Muscle layer of duodenum (tissue), 2 donors: ENCODE measurements at regions not wholly inside any gene's neighbourhood (a gene's known extent, or its start where the extent isn't known, plus 50 kb on each side); places are given as distances from the start of the nearest gene placed in this dataset.

Source experiments
- H3K27ac ChIP-seq: one replicate; pipeline ENCODE4 v1.7.0; 2013; ENCODE audit warnings: mild to moderate bottlenecking, low read length
- H3K27me3 ChIP-seq: one replicate; pipeline ENCODE4 v1.7.0; 2013; ENCODE audit warnings: low read depth, mild to moderate bottlenecking, control low read depth, low read length
- H3K36me3 ChIP-seq, 2 donors: one replicate each; pipeline ENCODE4 v1.7.0; 2013; ENCODE audit warnings: low read length in 2 of 2, control low read depth in 1 of 2, mild to moderate bottlenecking in 1 of 2; ENCODE audit not compliant: insufficient read depth in 2 of 2, control insufficient read depth in 1 of 2
- H3K4me1 ChIP-seq, 2 donors: one replicate each; pipeline ENCODE4 v1.7.0; 2013; ENCODE audit warnings: low read length in 2 of 2, mild to moderate bottlenecking in 2 of 2, control low read depth in 1 of 2, moderate library complexity in 1 of 2; ENCODE audit not compliant: insufficient read depth in 2 of 2, control insufficient read depth in 1 of 2
- H3K4me3 ChIP-seq, 2 donors: one replicate each; pipeline ENCODE4 v1.7.0; 2013; ENCODE audit warnings: low read length in 2 of 2, low read depth in 1 of 2, mild to moderate bottlenecking in 1 of 2
- H3K9me3 ChIP-seq, 2 donors: one replicate each; pipeline ENCODE4 v1.7.0; 2013; ENCODE audit warnings: low read length in 2 of 2, control low read depth in 1 of 2, mild to moderate bottlenecking in 1 of 2; ENCODE audit not compliant: control insufficient read depth in 1 of 2
- donor health status: healthy.

DNA sequence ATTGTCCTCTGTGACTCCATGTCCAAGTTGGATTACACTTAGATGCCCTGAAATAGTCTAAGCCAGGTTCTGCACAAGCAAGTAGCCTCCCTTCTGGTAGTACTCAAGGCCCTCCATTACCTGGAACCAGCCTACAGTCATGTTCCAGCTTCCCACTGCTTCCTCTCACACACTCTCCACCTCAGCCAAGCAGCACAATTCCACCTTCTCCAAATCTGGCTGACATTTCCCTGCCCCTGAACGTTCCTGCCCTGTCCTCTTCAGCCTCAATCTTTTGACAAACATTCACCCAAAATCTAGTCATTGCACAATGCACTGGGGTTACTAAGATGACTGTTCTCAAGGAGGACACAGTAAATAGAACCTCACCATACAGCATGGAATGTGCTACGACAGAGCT lies 95.3 kb upstream of the KLHL29 start:
- no peak overlapping the region for H3K27ac ChIP-seq
- H3K4me3 ChIP-seq, result no peak overlapping the region
- H3K4me1 ChIP-seq, result peaks cover 11 to 32% of the 10 kb centered on the region in 2 donors
- no peaks in the 10 kb centered on the region for H3K36me3 ChIP-seq
- H3K9me3 ChIP-seq, result no peaks in the 10 kb centered on the region
- no peaks in the 10 kb centered on the region for H3K27me3 ChIP-seq

DNA sequence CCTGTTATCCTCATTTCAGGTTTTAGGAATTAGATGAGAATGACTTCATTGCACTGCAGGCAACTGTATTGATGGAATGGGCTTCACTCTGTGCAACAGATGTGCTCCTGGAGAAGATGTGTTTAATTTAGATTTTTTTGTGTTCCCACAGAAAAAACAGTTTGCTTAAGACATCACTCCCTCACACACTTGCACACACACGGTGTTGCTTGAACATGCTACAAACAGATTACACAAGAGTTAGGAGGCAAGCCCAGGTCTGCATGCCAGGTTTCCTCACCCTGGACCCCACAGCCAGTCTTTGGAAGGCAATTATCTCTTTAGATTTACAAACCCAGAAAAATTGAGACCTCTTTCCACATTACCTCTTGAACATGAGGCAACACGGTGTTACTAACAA lies 93.7 kb upstream of the KLHL29 start:
- Histone ChIP-seq H3K36me3 (no peaks in the 10 kb centered on the region), H3K9me3 (no peaks in the 10 kb centered on the region), H3K4me3 (no peak overlapping the region), H3K27ac (no peak overlapping the region), H3K27me3 (no peaks in the 10 kb centered on the region), H3K4me1 (peaks cover 7 to 23% of the 10 kb centered on the region in 2 donors)

DNA sequence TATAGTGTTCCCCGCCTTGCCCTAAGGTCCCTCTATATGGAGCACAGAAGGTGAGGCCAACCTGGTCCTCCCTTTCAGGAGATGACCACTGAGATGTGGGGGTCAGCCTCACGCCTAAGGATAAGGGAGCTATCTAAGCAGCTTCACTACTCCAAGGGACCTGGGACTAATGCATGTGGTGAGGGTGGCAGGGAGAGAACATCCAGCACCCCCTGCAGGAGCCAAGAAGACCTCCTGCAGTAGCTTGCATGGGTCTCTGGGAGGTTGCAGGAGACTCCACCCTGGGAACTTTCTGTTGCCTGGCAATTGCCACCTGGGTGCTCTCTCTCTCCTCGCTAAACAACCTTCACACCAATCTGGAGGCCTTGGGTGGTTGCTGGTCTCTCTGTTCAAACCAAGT lies 93.0 kb upstream of the KLHL29 start:
- H3K36me3 ChIP-seq, result no peaks in the 10 kb centered on the region
- H3K4me1 ChIP-seq, result peaks cover 0 to 15% of the 10 kb centered on the region in 2 donors
- H3K27me3 ChIP-seq, result no peaks in the 10 kb centered on the region
- no peaks in the 10 kb centered on the region for H3K9me3 ChIP-seq
- no peak overlapping the region for H3K27ac ChIP-seq
- no peak overlapping the region for H3K4me3 ChIP-seq

DNA sequence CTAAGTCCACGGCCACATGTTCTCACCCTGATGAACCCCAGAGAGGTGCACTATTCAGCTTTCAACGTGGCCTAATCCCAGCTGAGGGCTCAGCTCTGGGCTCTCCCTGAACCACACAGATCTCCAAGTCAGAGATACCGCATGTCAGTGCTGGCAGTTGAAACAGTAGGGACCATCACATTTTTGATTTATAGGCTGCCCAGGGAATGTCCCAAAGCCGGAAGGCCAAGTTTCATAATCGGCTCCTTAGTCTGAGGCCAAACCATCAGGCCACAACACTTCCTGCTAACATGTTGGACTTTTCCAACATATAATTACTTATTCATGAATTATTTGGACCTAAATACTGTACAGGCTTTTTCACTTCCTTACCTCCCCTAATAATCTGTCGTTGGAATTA lies 91.9 kb upstream of the KLHL29 start:
- Histone ChIP-seq H3K27me3 (no peaks in the 10 kb centered on the region), H3K4me1 (peaks cover 0 to 7% of the 10 kb centered on the region in 2 donors), H3K9me3 (no peaks in the 10 kb centered on the region), H3K27ac (no peak overlapping the region), H3K4me3 (no peak overlapping the region), H3K36me3 (no peaks in the 10 kb centered on the region)

DNA sequence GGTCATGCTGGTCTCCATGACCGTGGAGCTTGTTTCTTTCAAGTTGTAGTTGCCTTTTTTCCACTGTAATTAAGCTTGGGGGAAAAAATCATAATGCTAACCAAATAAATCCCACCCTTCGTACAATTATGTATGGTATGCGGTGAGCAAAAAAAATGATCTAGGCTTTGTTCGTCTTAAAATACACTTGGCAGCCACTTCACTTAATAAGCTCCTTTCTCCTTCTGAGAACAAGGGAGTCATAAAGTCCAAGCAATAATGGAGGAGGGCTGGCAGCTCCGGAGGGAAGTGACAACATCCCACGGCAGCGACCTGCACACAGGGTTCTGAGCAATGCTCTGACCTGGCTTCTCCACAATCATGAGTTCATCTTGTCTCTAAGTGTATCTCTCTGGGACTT lies 91.2 kb upstream of the KLHL29 start:
- no peaks in the 10 kb centered on the region for H3K27me3 ChIP-seq
- no peak overlapping the region for H3K4me3 ChIP-seq
- H3K4me1 ChIP-seq, result peaks cover 0 to 7% of the 10 kb centered on the region in 2 donors
- no peaks in the 10 kb centered on the region for H3K9me3 ChIP-seq
- H3K27ac ChIP-seq, result no peak overlapping the region
- no peaks in the 10 kb centered on the region for H3K36me3 ChIP-seq

DNA sequence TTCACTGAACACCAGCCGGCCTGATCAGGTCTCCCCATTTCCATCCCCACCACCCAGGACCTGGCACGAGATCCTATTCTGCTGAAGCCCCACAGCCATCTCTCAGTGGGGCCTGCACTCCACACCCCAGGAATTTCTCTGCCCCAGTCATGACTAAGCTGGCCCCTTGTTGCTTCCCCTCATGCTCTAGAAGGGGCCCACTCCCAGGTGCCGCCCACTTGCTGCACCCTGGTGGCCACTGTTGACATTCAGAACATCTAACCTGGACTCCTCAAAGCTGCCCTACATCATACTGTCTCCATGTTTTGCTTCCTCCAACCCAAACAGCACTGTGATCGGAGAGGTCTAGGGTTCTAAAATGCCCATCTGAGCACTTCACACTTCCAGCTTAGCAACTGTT lies 90.7 kb upstream of the KLHL29 start:
- H3K27ac ChIP-seq, result no peak overlapping the region
- H3K9me3 ChIP-seq, result no peaks in the 10 kb centered on the region
- no peak overlapping the region for H3K4me3 ChIP-seq
- peaks cover 0 to 7% of the 10 kb centered on the region in 2 donors for H3K4me1 ChIP-seq
- no peaks in the 10 kb centered on the region for H3K27me3 ChIP-seq
- H3K36me3 ChIP-seq, result no peaks in the 10 kb centered on the region

- peaks cover 0 to 7% of the 10 kb centered on the region in 2 donors for H3K4me1 ChIP-seq
These were observed 88.3 kb upstream of the KLHL29 start for GRCh38 chr2:23296691-23297090.

DNA sequence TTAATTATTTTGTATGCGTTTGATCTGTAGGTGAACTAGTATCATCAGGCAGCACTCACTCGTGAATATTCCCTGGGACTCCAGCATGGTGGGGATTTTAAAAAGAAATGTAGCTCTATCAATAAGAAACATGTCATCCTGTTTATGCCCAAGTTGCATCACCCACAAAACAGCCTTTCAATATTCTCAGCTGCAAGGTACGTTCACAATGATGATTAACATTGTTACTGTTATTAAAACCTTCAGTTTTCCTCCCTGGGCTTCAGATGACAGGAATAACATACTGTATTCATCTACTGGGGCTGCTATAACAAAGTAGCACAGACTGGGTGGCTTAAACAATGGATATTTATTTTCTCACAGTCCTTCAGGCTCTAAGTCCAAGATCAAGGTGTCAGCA lies 87.9 kb upstream of the KLHL29 start:
- Histone ChIP-seq H3K27ac (no peak overlapping the region), H3K36me3 (no peaks in the 10 kb centered on the region), H3K27me3 (no peaks in the 10 kb centered on the region), H3K9me3 (no peaks in the 10 kb centered on the region), H3K4me3 (no peak overlapping the region), H3K4me1 (peaks cover 0 to 7% of the 10 kb centered on the region in 2 donors)

More at GRCh38 chr2:23296691-23297090, 88.3 kb upstream of the KLHL29 start:
- Histone ChIP-seq H3K36me3 (no peaks in the 10 kb centered on the region), H3K9me3 (no peaks in the 10 kb centered on the region), H3K4me3 (no peak overlapping the region), H3K27ac (no peak overlapping the region), H3K27me3 (no peaks in the 10 kb centered on the region)

- Histone ChIP-seq H3K4me3 (no peak overlapping the region), H3K27me3 (no peaks in the 10 kb centered on the region), H3K9me3 (no peaks in the 10 kb centered on the region), H3K4me1 (peaks cover 0 to 7% of the 10 kb centered on the region in 2 donors), H3K36me3 (no peaks in the 10 kb centered on the region), H3K27ac (no peak overlapping the region)
These were observed 86.4 kb upstream of the KLHL29 start for GRCh38 chr2:23298551-23298950.

DNA sequence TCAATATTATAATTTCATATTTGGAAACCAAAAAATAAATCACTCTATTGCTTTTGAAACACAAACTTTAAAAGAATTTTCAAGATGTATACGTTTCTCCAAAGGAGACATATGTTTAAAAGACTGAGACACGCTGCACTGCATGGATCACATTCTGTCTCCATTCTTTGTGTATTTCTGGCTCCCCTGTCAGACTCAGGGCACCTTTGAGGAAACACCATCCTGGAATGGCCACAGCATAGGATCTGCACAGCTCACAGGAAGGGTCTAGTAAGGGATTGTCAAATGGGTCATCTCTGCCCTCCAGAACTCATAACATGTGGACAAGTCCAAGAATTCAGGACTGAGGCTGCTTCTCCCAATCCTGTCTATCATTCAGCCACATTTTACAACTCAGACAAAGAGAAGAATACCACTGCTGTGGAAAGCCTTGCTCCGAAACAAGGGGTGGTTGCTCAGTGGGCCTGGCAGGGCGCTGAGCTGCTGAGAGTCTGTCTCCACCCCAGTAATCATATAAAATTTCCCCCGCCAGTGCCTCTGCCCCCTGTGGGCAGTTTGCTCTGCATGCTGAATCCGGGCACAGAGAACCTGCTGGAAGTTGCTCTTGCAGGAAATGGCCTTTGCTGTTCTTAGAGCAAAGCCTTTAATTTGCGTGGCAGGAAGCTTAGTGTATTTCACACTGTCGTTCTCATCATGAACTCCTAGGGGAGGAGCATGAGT lies 85.3 kb upstream of the KLHL29 start:
- no peak overlapping the region for H3K4me3 ChIP-seq
- H3K36me3 ChIP-seq, result no peaks in the 10 kb centered on the region
- no peak overlapping the region for H3K27ac ChIP-seq

GRCh38 chr2:23301136-23301535 lies 83.8 kb upstream of the KLHL29 start:
- H3K4me3 ChIP-seq, result no peak overlapping the region
- no peak overlapping the region for H3K27ac ChIP-seq
- no peaks in the 10 kb centered on the region for H3K9me3 ChIP-seq
- no peaks in the 10 kb centered on the region for H3K4me1 ChIP-seq
- no peaks in the 10 kb centered on the region for H3K36me3 ChIP-seq
- no peaks in the 10 kb centered on the region for H3K27me3 ChIP-seq

More for the DNA sequence above, 85.3 kb upstream of the KLHL29 start:
- Histone ChIP-seq H3K4me1 (no peaks in the 10 kb centered on the region), H3K9me3 (no peaks in the 10 kb centered on the region), H3K27me3 (no peaks in the 10 kb centered on the region)

DNA sequence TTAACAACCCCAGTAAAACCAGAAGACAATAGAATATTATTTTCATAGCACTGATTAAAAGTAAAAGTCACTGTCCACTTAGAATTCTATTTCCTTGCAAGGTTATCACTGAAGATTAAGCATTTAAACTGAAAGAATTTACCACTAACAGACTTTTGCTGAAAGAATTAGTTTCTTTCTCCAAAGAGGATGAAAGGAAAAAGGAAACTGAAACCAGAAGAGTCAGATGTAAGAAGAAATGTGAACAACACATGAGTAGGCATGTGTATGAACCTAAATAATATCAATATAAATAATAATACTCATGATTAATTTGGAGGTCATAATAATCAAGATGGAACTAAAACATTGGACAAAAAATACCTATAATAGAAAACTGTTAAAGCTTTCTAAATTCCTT lies 82.4 kb upstream of the KLHL29 start:
- Histone ChIP-seq H3K4me3 (no peak overlapping the region), H3K27ac (no peak overlapping the region), H3K4me1 (no peaks in the 10 kb centered on the region), H3K27me3 (no peaks in the 10 kb centered on the region), H3K36me3 (no peaks in the 10 kb centered on the region), H3K9me3 (no peaks in the 10 kb centered on the region)
